Body of pancreas (tissue), 4 donors: ENCODE measurements at regions not wholly inside any gene's neighbourhood (a gene's known extent, or its start where the extent isn't known, plus 50 kb on each side); places are given as distances from the start of the nearest gene placed in this dataset.

Experiments used
- POLR2A ChIP-seq, 3 donors: fragments of 450-650 bp; IDR thresholded peaks; one replicate each; pipeline ENCODE4 v1.6.1; 2016; ENCODE audit warnings: antibody characterized with exemption in 3 of 3, mild to moderate bottlenecking in 2 of 3
- TF ChIP-seq, protein P1 (sequence below), 7 experiments: fragments of 450-650 bp in 4 of 7; fragments of 200-600 bp in 3 of 7; sonication (generic) in 3 of 7; IDR thresholded peaks; one replicate each; pipeline ENCODE4 v1.5.1; 2016 to 2019; ENCODE audit warnings: antibody characterized with exemption in 7 of 7

DNA sequence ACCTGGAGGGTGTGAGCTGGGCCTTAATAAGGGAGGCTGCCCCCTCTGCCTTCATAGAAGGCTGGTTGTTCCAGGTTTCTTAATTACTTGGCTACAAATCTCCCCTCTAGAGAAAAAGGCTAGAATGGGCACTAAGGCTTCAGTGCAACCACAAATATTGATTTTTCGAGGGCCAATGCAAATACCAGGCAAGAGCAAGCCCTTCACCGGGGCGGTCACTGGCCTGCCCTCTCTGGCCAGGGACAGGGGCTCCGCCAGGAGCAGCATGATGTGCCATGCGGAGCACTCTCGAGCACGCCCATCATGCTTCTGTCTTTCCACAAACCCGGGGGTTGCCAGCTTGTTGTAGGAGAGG is 127.8 kb upstream of the SPACA7 start:
- no peak for TF ChIP-seq POLR2A (IDR thresholded peaks at IDR 0.05)
- TF ChIP-seq, protein P1, sequence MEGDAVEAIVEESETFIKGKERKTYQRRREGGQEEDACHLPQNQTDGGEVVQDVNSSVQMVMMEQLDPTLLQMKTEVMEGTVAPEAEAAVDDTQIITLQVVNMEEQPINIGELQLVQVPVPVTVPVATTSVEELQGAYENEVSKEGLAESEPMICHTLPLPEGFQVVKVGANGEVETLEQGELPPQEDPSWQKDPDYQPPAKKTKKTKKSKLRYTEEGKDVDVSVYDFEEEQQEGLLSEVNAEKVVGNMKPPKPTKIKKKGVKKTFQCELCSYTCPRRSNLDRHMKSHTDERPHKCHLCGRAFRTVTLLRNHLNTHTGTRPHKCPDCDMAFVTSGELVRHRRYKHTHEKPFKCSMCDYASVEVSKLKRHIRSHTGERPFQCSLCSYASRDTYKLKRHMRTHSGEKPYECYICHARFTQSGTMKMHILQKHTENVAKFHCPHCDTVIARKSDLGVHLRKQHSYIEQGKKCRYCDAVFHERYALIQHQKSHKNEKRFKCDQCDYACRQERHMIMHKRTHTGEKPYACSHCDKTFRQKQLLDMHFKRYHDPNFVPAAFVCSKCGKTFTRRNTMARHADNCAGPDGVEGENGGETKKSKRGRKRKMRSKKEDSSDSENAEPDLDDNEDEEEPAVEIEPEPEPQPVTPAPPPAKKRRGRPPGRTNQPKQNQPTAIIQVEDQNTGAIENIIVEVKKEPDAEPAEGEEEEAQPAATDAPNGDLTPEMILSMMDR (IDR thresholded peaks at IDR 0.05) = no peak
